ENCODE measurements at regions not wholly inside any gene's neighbourhood (a gene's known extent, or its start where the extent isn't known, plus 50 kb on each side); places are given as distances from the start of the nearest gene placed in this dataset.
A peak's percentile ranks its signal among the peaks of the same experiment; 100 is the strongest.

GRCh38 chr15:87711026-87711425, 545.5 kb downstream of the NTRK3 start:
- H2BK20ac ChIP-seq (ENCODE audit: low read length), result no peak overlapping the region
- no peak overlapping the region for H2AK5ac ChIP-seq (ENCODE audit: low read depth, low read length)
- no peak overlapping the region for H4K8ac ChIP-seq (ENCODE audit: extremely low read depth, insufficient read depth, low read length)
- H3K23me2 ChIP-seq (ENCODE audit: low read depth, low read length), result no peaks in the 10 kb centered on the region; the same call in 1 of the 2 replicates
- H3K9ac ChIP-seq (replicated peaks in 1 of 4; ENCODE audit: extremely low read depth in 1 of 4, low read depth in 3 of 4, low read length in 3 of 4), result no peak overlapping the region
- no peaks in the 10 kb centered on the region for H3K4me1 ChIP-seq (replicated peaks in 1 of 4; ENCODE audit: control insufficient read depth in 3 of 4, insufficient read depth in 4 of 4, low read length in 3 of 4)
- no peaks in the 10 kb centered on the region for H3K79me2 ChIP-seq (ENCODE audit: control insufficient read depth in 1 of 2, insufficient read depth in 2 of 2, low read length in 2 of 2)
- no peak overlapping the region for H3K23ac ChIP-seq (ENCODE audit: insufficient read length)
- peak overlapping the region; percentile 91; the same call in 1 of the 2 replicates for H2AFZ ChIP-seq (ENCODE audit: low read length)
- H3K27ac ChIP-seq (ENCODE audit: low read depth, low read length), result no peak overlapping the region
- H4K91ac ChIP-seq (replicated peaks; ENCODE audit: insufficient read length, low read length), result no peak overlapping the region
- H3K4me2 ChIP-seq (ENCODE audit: insufficient read depth in 1 of 2, low read depth in 2 of 2, low read length in 2 of 2), result no peak overlapping the region
- no peak overlapping the region for H3K18ac ChIP-seq (ENCODE audit: extremely low read depth, low read length)
- FAIRE-seq (no peak), DNase-seq (ENCODE audit: low read depth in 1 of 2, low spot score in 2 of 2) (no peak)
- H3K27me3 ChIP-seq (replicated peaks in 1 of 4; ENCODE audit: control insufficient read depth in 3 of 4, extremely low read depth in 1 of 4, insufficient read depth in 3 of 4, low read length in 3 of 4), result no peaks in the 10 kb centered on the region
- no peak overlapping the region for H2BK15ac ChIP-seq (ENCODE audit: low read length)
- no peaks in the 10 kb centered on the region for H3K36me3 ChIP-seq (ENCODE audit: control insufficient read depth in 2 of 4, insufficient read depth in 4 of 4, low read length in 3 of 4)
- H4K20me1 ChIP-seq (replicated peaks in 1 of 2; ENCODE audit: control insufficient read depth in 1 of 2, insufficient read depth in 2 of 2, low read length in 2 of 2), result no peaks in the 10 kb centered on the region
- no peak overlapping the region for H3K14ac ChIP-seq (ENCODE audit: insufficient read length)
- no peak for TF ChIP-seq TEAD4 (IDR thresholded peaks at IDR 0.05; ENCODE audit: low read depth, low read length)
- no peak for TF ChIP-seq KDM5A (IDR thresholded peaks at IDR 0.05; ENCODE audit: low read length)
- no peak for TF ChIP-seq HDAC2 (IDR thresholded peaks at IDR 0.05; ENCODE audit: borderline replicate concordance in 1 of 2, low read depth in 2 of 2, low read length in 2 of 2)
- TF ChIP-seq SP2 (IDR thresholded peaks at IDR 0.05; ENCODE audit: low read length), result no peak
- TF ChIP-seq BACH1 (IDR thresholded peaks at IDR 0.05; ENCODE audit: low read length), result no peak
- no peak for TF ChIP-seq NANOG (IDR thresholded peaks at IDR 0.05; ENCODE audit: insufficient read depth, low read depth, low read length, poor library complexity, severe bottlenecking)
- H4K5ac ChIP-seq (ENCODE audit: insufficient read length, low read depth, low read length), result no peak overlapping the region
- H2BK120ac ChIP-seq (replicated peaks; ENCODE audit: low read depth, low read length), result no peak overlapping the region
- no peaks in the 10 kb centered on the region for H3K79me1 ChIP-seq (ENCODE audit: low read depth, low read length)
- POLR2A ChIA-PET (ENCODE audit: partially characterized antibody), result interaction anchor here (1.2 kb wide), 1 partner anchor 11 kb away, joined by 3 read pairs; no protein-coding TSS in a partner anchor
- H2BK12ac ChIP-seq (ENCODE audit: low read depth, low read length), result no peak overlapping the region
- WGBS, 2 experiments (ENCODE audit: extremely low coverage in 1 of 2, insufficient coverage in 1 of 2, insufficient read length in 1 of 2, insufficient replicate concordance in 2 of 2, low coverage in 1 of 2, low lambda C conversion rate in 2 of 2, missing lambda C conversion rate in 1 of 2), result 72% methylated on average over 6 of the region's 6 CpGs; no CpG with 5 or more reads in 1 of the 2 experiments
- H3K4ac ChIP-seq (replicated peaks; ENCODE audit: insufficient read length, low read depth, low read length), result no peak overlapping the region
- H3K4me3 ChIP-seq (ENCODE audit: extremely low read depth in 1 of 4, insufficient read depth in 2 of 4, low read depth in 3 of 4, low read length in 4 of 4), result no peak overlapping the region
- H3K9me3 ChIP-seq (ENCODE audit: insufficient read depth in 2 of 2, low read depth in 1 of 2, low read length in 1 of 2), result no peaks in the 10 kb centered on the region
- H2BK5ac ChIP-seq (ENCODE audit: low read depth, low read length), result no peak overlapping the region
- H3K56ac ChIP-seq (replicated peaks; ENCODE audit: insufficient read length, low read depth, low read length), result no peak overlapping the region
- CTCF ChIA-PET (ENCODE audit: partially characterized antibody), result interaction anchor here (0.7 to 1.2 kb wide), 5 partner anchors 10 to 564 kb away, joined by 3 to 4 read pairs (median 3); no protein-coding TSS in a partner anchor
